Large intestine (tissue), 3 donors: ENCODE measurements at regions not wholly inside any gene's neighbourhood (a gene's known extent, or its start where the extent isn't known, plus 50 kb on each side); places are given as distances from the start of the nearest gene placed in this dataset.

ENCODE experiments used
- DNase-seq, 2 donors: peaks; one replicate each; pipeline versions ENCODE4 v3.0.0 to v3.0.0-alpha.2; 2013
- H3K27ac ChIP-seq: one replicate; pipeline ENCODE4 v1.5.1; 2013; ENCODE audit warnings: low read length
- H3K27me3 ChIP-seq: 2 replicates; pipeline ENCODE4 v1.6.1; 2013; ENCODE audit warnings: low read length; ENCODE audit not compliant: control insufficient read depth, insufficient read depth
- H3K36me3 ChIP-seq: 2 replicates; pipeline ENCODE4 v1.6.1; 2013; ENCODE audit warnings: low read length; ENCODE audit not compliant: control insufficient read depth, insufficient read depth
- H3K4me1 ChIP-seq: one replicate; pipeline ENCODE4 v1.6.1; 2013; ENCODE audit warnings: low read length; ENCODE audit not compliant: control insufficient read depth, insufficient read depth
- H3K4me3 ChIP-seq: one replicate; pipeline ENCODE4 v1.5.1; 2013; ENCODE audit warnings: low read length
- H3K9me3 ChIP-seq: one replicate; pipeline ENCODE4 v1.6.1; 2013; ENCODE audit warnings: mild to moderate bottlenecking, low read depth, low read length, moderate library complexity; ENCODE audit not compliant: control insufficient read depth
- WGBS: methylation state at CpG from one replicate; pipeline ENCODE4 v1.1.5; 2013; ENCODE audit warnings: low lambda C conversion rate; ENCODE audit not compliant: insufficient coverage; 5-methylcytosine and 5-hydroxymethylcytosine counted together

DNA sequence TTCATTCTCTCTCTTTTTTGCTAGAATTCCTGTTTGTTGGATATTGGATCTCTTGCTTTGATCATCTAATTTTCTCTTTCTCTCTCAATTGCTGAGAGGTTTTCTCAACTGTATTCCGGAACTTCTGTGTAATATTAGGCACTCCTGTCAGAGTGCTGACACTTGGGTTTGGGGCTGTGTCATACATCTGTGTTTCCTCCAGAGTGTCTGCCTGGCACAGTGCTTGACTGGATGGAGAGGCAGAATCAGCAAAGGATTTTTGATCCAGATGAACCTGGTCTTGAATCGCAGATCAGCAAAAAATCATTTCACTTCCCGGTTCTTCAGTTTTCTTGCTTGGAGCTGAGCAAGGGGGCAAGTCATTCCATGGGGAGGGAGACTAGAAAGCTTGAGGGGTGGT, 87.7 kb upstream of the CXCR4 start:
- DNase-seq: no peak
- no peak overlapping the region for H3K4me3 ChIP-seq
- no peaks in the 10 kb centered on the region for H3K27me3 ChIP-seq
- H3K27ac ChIP-seq: no peak overlapping the region
- no peaks in the 10 kb centered on the region for H3K36me3 ChIP-seq
- no peaks in the 10 kb centered on the region for H3K9me3 ChIP-seq
- no CpG with 5 or more reads among the region's 3 CpGs for WGBS
- peaks cover 19% of the 10 kb centered on the region for H3K4me1 ChIP-seq

DNA sequence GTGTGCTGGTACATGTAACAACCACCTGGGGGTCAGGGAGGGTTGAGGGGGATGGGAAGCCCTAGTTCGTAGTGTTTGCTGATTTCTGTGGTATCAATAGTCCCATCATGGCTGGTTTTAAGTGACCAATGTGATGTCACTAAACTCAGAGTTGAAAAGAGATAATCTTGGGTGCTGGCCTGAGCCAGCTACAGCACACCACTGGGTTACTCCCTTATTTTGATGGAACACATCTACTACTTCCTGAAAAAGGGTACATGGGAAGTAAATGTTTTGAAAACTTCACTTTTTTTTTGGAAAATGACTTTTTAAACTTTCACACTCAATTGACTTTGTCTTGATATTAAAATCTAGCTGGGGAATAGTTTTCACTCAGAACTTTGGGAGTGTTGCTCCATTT, 87.0 kb upstream of the CXCR4 start:
- no peak overlapping the region for H3K4me3 ChIP-seq
- H3K4me1 ChIP-seq: peaks cover 21% of the 10 kb centered on the region
- H3K27me3 ChIP-seq: no peaks in the 10 kb centered on the region
- H3K9me3 ChIP-seq: no peaks in the 10 kb centered on the region
- H3K27ac ChIP-seq: no peak overlapping the region
- no CpG with 5 or more reads among the region's 1 CpG for WGBS
- DNase-seq: no peak
- H3K36me3 ChIP-seq: no peaks in the 10 kb centered on the region

DNA sequence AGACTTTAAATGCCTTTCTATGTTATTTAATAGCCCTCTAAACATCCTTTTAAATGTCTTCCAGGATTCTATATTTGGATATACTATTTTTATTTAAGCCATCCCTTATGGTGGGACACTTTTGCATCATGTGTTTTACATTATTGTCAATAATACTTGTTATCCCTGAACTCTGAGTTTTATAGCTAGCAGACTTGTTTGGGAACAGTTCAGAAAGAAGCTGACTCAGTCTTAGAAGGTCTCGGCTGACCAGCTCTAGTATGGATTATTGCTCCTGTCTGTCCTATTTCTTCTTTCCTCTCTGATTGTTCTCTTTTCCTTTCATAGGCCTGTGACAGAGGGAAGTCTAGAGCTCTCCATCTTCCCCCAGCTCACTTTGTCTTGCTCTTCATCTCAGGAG, 77.3 kb upstream of the CXCR4 start:
- Histone ChIP-seq H3K27ac (no peak overlapping the region), H3K4me1 (peaks cover 5% of the 10 kb centered on the region), H3K36me3 (no peaks in the 10 kb centered on the region), H3K9me3 (no peaks in the 10 kb centered on the region), H3K4me3 (no peak overlapping the region), H3K27me3 (no peaks in the 10 kb centered on the region)
- DNase-seq: no peak
- WGBS: no CpG with 5 or more reads among the region's 1 CpG

DNA sequence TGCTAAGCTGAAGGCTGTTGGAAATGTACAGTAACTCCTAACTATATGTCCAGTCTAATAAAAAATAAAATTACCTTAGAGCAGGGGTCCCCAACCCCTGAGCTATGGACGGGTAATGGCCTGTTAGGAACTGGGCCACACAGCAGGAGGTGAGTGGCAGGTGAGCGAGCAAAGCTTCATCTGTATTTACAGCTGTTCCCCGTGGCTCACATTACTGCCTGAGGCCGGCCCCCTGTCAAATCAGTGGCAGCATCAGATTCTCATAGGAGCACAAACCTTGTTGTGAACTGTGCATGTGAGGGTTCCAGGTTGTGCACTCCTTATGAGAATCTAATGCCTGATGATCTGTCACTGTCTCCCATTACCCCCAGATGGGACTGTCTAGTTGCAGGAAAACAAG, 73.1 kb upstream of the CXCR4 start:
- no peaks in the 10 kb centered on the region for H3K36me3 ChIP-seq
- H3K9me3 ChIP-seq: no peaks in the 10 kb centered on the region
- no peaks in the 10 kb centered on the region for H3K27me3 ChIP-seq
- DNase-seq: no peak
- H3K4me1 ChIP-seq: no peaks in the 10 kb centered on the region
- no peak overlapping the region for H3K27ac ChIP-seq
- no peak overlapping the region for H3K4me3 ChIP-seq
- WGBS: no CpG with 5 or more reads among the region's 4 CpGs

DNA sequence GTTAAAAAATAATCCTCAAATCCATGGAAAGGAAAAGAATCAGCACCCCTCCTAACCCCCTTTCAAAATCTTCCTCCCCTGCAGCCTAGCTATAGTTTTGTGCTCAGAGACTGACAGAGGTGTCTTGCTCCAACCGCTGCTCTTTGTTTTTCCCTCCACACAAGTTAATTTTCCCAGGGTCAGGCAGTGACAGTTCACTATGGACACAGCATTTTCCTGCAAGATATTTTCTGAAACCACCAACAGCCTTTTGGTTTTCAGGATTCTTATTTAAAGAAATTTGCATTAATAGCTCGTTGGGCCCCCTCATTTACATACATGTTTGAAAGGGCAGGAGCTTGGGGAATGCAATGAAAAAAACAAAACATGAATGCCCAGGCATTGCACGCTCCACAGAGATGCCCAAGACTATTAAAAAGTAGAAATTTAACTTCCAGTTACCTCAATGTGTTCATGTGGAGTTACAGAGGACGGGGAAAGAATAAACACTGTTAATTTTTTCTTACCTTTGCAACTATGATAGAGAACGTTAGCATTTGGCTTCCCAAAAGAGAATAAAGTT, 71.4 kb upstream of the CXCR4 start:
- Histone ChIP-seq H3K27me3 (no peaks in the 10 kb centered on the region), H3K4me1 (no peaks in the 10 kb centered on the region), H3K4me3 (no peak overlapping the region), H3K36me3 (no peaks in the 10 kb centered on the region), H3K27ac (no peak overlapping the region), H3K9me3 (no peaks in the 10 kb centered on the region)
- 51% methylated on average over 3 of the region's 5 CpGs for WGBS
- no peak for DNase-seq

DNA sequence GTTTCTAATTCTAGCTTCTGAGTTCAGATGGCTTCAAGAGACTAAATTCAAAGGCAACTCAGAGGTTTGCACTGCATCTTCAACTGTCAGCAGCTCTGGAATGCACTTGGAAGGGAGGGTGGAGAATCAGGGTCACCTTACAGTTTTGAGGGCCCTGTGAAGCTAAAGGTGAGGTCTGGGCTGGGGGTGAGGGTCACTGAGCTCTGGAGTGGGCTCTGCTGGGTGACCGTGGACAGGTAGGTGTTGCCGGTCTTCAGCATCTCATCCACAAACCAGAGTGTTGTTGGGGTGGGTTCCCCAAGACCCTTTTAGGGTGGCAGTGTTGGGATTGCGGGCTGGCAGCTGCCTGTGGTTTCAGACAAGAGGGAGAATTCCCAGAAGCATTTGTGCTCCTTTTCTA, 70.1 kb upstream of the CXCR4 start:
- Histone ChIP-seq H3K4me3 (no peak overlapping the region), H3K27me3 (no peaks in the 10 kb centered on the region), H3K9me3 (no peaks in the 10 kb centered on the region), H3K4me1 (no peaks in the 10 kb centered on the region), H3K36me3 (no peaks in the 10 kb centered on the region), H3K27ac (no peak overlapping the region)
- WGBS: no CpG with 5 or more reads among the region's 3 CpGs
- no peak for DNase-seq

DNA sequence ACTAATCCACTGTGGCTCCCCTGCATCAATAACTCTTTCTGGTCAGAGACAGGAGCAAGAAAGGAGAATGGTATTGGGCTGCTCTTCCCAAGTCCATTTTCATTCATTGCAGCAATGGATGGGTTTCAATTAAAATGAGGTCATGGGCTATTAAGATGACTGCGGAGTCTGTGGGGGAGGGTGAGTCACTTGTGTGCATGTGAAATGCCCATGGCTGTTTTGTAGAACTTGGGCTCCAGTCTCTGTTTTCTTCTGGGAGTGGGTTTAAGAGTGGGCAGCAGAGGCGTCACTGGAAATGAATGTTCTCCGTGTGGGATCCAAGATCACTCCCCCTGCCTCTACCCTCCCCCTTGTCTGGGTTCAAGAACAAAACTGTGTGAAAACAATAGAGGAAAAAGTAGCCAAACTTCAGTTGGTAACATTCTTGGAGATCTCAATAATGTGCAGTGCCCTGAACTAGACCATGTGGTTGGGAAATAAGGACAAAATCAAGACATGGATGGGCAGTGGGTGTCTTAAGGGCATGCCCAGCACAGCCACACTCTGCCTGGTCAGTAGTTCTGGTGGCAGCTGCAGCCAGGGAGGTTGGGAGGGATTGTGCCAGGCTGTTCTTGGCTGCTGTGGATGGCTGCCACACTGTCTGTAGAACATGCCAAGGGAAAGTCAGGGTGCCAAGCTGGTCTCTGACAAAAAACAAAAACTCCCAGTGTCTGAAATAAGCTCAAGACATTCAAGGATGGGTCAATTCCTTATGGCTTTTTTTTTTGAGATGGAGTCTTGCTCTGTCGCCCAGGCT, 68.2 kb upstream of the CXCR4 start:
- no CpG with 5 or more reads among the region's 4 CpGs for WGBS
- H3K27ac ChIP-seq: no peak overlapping the region
- H3K36me3 ChIP-seq: no peaks in the 10 kb centered on the region

DNA sequence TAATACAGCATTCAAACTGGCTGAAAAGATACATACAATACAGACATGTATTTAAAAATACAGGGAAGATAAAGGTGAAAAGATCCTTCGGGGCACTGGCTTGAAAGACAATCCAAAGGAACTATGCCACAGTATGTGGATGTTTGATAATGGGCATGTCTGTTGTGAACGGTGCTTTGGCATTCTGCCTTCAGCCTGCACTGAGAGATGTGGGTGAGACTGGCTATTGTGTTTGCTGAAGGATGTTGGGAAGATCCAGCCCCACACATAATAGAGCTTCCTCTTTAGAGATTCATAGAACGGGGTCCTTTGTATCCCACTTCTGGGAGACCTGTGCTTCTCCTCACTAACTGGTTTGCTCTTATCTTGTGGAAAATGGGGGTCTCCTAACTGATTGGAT, 65.1 kb upstream of the CXCR4 start:
- Histone ChIP-seq H3K9me3 (no peaks in the 10 kb centered on the region), H3K27me3 (no peaks in the 10 kb centered on the region), H3K27ac (no peak overlapping the region), H3K4me3 (no peak overlapping the region), H3K36me3 (no peaks in the 10 kb centered on the region), H3K4me1 (no peaks in the 10 kb centered on the region)
- no CpG with 5 or more reads among the region's 3 CpGs for WGBS
- no peak for DNase-seq

More for the DNA sequence above, 68.2 kb upstream of the CXCR4 start:
- Histone ChIP-seq H3K27me3 (no peaks in the 10 kb centered on the region), H3K4me1 (no peaks in the 10 kb centered on the region), H3K4me3 (no peak overlapping the region), H3K9me3 (no peaks in the 10 kb centered on the region)
- no peak for DNase-seq

DNA sequence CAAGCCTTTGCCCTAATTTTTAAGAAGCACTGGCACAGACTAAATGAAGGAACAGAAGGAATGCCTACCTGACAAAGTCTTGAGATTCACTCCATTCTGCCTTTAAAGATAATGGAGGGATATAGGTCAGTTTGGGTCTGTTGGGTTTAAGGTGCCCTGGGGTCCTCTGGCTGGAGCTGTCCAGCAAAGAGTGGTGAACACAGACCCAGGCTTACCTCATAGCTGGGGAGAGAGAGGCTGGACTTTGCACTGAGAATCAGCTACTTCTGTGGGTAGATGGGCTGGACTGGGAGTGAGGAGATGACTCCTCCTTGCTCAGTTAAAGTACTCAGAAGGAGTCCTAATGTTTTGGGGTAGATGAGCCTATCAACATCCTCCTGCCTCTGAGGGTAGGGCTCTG, 64.4 kb upstream of the CXCR4 start:
- Histone ChIP-seq H3K9me3 (no peaks in the 10 kb centered on the region), H3K27me3 (no peaks in the 10 kb centered on the region), H3K4me1 (no peaks in the 10 kb centered on the region), H3K36me3 (no peaks in the 10 kb centered on the region), H3K4me3 (no peak overlapping the region), H3K27ac (no peak overlapping the region)
- no peak for DNase-seq

DNA sequence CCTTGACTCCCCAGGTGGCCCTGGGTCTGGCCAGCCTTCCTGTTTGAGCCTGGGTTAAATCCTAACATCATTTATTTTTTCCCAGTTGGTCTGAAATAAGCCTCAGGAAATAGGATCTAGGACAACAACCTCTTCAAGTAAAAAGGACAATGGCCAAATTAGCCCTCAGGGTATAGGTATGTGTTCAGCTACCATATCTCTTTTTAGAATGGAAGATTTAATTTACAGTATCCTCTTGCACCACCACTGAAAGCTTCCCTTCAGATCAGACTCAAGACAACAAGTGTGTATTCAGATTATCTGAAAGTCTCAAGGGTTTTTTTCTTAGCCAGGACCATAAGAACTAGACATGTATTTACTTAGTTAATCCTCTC, 61.6 kb upstream of the CXCR4 start:
- Histone ChIP-seq H3K27me3 (peaks cover 2% of the 10 kb centered on the region), H3K9me3 (no peaks in the 10 kb centered on the region), H3K4me1 (no peaks in the 10 kb centered on the region), H3K36me3 (no peaks in the 10 kb centered on the region), H3K27ac (no peak overlapping the region), H3K4me3 (no peak overlapping the region)
- DNase-seq: no peak

DNA sequence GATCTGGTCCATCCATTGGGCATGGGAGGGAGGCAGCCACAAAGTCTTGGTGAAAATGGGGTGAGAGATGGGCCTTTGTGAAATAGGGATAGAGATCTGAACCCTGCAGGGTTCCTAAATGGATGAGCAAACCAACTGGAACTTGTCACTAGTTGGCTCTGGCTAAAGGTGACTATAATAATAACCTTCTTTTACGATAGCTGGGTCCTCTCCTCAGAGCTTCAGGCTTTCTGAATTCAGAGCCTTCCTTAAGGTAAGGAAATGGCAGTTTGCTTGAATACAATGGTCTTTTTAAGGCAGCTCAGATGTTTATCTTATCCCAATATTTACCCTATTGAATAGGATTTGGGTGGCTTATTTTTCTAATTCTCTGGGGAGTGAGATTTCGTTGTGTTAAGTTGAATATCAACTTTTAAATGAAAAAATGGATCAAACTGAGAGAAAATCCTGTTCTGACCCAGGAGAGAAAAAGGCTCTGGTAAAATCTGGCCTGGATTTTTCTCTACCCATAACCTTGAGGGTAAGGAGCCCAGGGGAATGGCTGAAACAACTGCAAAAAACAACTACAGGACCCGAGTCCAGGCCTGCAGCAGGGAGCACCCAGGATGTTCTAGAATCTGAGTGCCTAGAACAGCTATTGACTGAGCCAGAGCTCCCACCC, 61.1 kb upstream of the CXCR4 start:
- H3K9me3 ChIP-seq: no peaks in the 10 kb centered on the region
- whole genome bisulfite sequencing: 29% methylated on average over 1 of the region's 3 CpGs
- H3K4me3 ChIP-seq: no peak overlapping the region
- DNase-seq: no peak
- H3K4me1 ChIP-seq: no peaks in the 10 kb centered on the region
- H3K36me3 ChIP-seq: no peaks in the 10 kb centered on the region
- H3K27me3 ChIP-seq: peaks cover 2% of the 10 kb centered on the region
- H3K27ac ChIP-seq: no peak overlapping the region
